Neural cell (in vitro differentiated cells): ENCODE measurements at regions not wholly inside any gene's neighbourhood (a gene's known extent, or its start where the extent isn't known, plus 50 kb on each side); places are given as distances from the start of the nearest gene placed in this dataset.

ENCODE experiments used
- H2AFZ ChIP-seq: fragments of 200-600, 300-800 bp; sonication (generic), shearing (Covaris generic); 2 replicates; pipeline ENCODE4 v1.6.0; 2014; ENCODE audit warnings: low read depth, mild to moderate bottlenecking, antibody characterized with exemption, low read length, moderate library complexity
- H3F3A ChIP-seq: fragments of 200-600 bp; shearing (Covaris generic); 2 replicates; pipeline ENCODE4 v1.6.1; 2016; ENCODE audit warnings: mild to moderate bottlenecking, moderate library complexity, mixed read lengths, antibody characterized with exemption, low read length; ENCODE audit not compliant: insufficient read depth, poor library complexity, severe bottlenecking
- H3K27ac ChIP-seq: fragments of 200-600, 300-800 bp; sonication (generic), shearing (Covaris generic); 2 replicates; pipeline ENCODE4 v1.5.1; 2014; ENCODE audit warnings: mild to moderate bottlenecking, low read length, moderate library complexity
- H3K27me3 ChIP-seq: fragments of 300-800, 200-600 bp; sonication (generic), shearing (Covaris generic); 2 replicates; pipeline ENCODE4 v1.6.0; 2014; ENCODE audit warnings: mild to moderate bottlenecking, low read depth, low read length, moderate library complexity; ENCODE audit not compliant: insufficient read depth
- H3K36me3 ChIP-seq: fragments of 300-800, 200-600 bp; sonication (generic), shearing (Covaris generic); 2 replicates; pipeline ENCODE4 v1.5.1; 2014; ENCODE audit warnings: mild to moderate bottlenecking, antibody characterized with exemption, low read length, moderate library complexity; ENCODE audit not compliant: insufficient read depth
- H3K4me2 ChIP-seq: fragments of 300-800, 200-600 bp; sonication (generic), shearing (Covaris generic); 2 replicates; pipeline ENCODE4 v1.6.0; 2014; ENCODE audit warnings: mild to moderate bottlenecking, low read length
- H3K4me3 ChIP-seq: fragments of 300-800, 200-600 bp; sonication (generic), shearing (Covaris generic); 2 replicates; pipeline ENCODE4 v1.5.1; 2014; ENCODE audit warnings: mild to moderate bottlenecking, low read length, moderate library complexity
- H3K79me2 ChIP-seq: fragments of 200-600 bp; shearing (Covaris generic); replicated peaks from 2 replicates; pipeline ENCODE4 v1.6.0; 2014; ENCODE audit warnings: mild to moderate bottlenecking, low read length, moderate library complexity; ENCODE audit not compliant: insufficient read depth
- H3K9ac ChIP-seq: fragments of 300-800, 200-600 bp; sonication (generic), shearing (Covaris generic); 2 replicates; pipeline ENCODE4 v1.6.1; 2016; ENCODE audit warnings: mild to moderate bottlenecking, low read length, mixed read lengths
- H3K9me2 ChIP-seq: fragments of 200-600 bp; shearing (Covaris generic); 2 replicates; pipeline ENCODE4 v1.6.1; 2016; ENCODE audit warnings: mild to moderate bottlenecking, low read length, mixed read lengths; ENCODE audit not compliant: insufficient read depth
- H3K9me3 ChIP-seq: fragments of 200-600, 300-800 bp; sonication (generic), shearing (Covaris generic); 2 replicates; pipeline ENCODE4 v1.6.1; 2016; ENCODE audit warnings: mild to moderate bottlenecking, mixed run types, low read length, moderate library complexity, mixed read lengths
- H4K20me1 ChIP-seq: fragments of 200-600 bp; shearing (Covaris generic); 2 replicates; pipeline ENCODE4 v1.6.1; 2016; ENCODE audit warnings: mild to moderate bottlenecking, mixed run types; ENCODE audit not compliant: insufficient read depth
- CTCF ChIP-seq: fragments of 450-650 bp; IDR thresholded peaks from 2 replicates; pipeline ENCODE4 v1.5.1; 2014; ENCODE audit warnings: antibody characterized with exemption, mild to moderate bottlenecking, moderate library complexity; ENCODE audit not compliant: poor library complexity, severe bottlenecking
- EP300 ChIP-seq: fragments of 450-650 bp; conservative IDR thresholded peaks from 2 replicates; pipeline ENCODE4 v1.6.1; 2014; ENCODE audit warnings: antibody characterized with exemption, mild to moderate bottlenecking, moderate library complexity; ENCODE audit not compliant: poor library complexity, severe bottlenecking
- EZH2 ChIP-seq: fragments of 200-600, 300-800 bp; shearing (Covaris generic), sonication (generic); IDR thresholded peaks from 2 replicates; pipeline ENCODE4 v1.6.1; 2014; ENCODE audit warnings: antibody characterized with exemption, low read length, borderline replicate concordance, mild to moderate bottlenecking; ENCODE audit not compliant: insufficient read depth, poor library complexity, severe bottlenecking
- MXI1 ChIP-seq: fragments of 450-650 bp; conservative IDR thresholded peaks from 2 replicates; pipeline ENCODE4 v1.6.1; 2014; ENCODE audit warnings: antibody characterized with exemption, mild to moderate bottlenecking; ENCODE audit not compliant: poor library complexity, severe bottlenecking
- POLR2AphosphoS5 ChIP-seq: IDR thresholded peaks from 2 replicates; pipeline ENCODE4 v1.6.1; 2012
- RAD21 ChIP-seq: fragments of 450-650 bp; conservative IDR thresholded peaks from 2 replicates; pipeline ENCODE4 v1.6.1; 2014; ENCODE audit warnings: antibody characterized with exemption, mild to moderate bottlenecking, moderate library complexity
- REST ChIP-seq: IDR thresholded peaks from 2 replicates; pipeline ENCODE4 v1.6.1; 2012; ENCODE audit warnings: borderline replicate concordance
- SMC3 ChIP-seq: fragments of 450-650 bp; conservative IDR thresholded peaks from 2 replicates; pipeline ENCODE4 v1.6.1; 2014; ENCODE audit warnings: antibody characterized with exemption, mild to moderate bottlenecking, moderate library complexity; ENCODE audit not compliant: poor library complexity
- TAF1 ChIP-seq: IDR thresholded peaks from 2 replicates; pipeline ENCODE4 v1.6.1; 2012; ENCODE audit warnings: low read depth

- H3K27me3 ChIP-seq, result no peaks in the 10 kb centered on the region
- TF ChIP-seq REST (no peak), CTCF (no peak), POLR2AphosphoS5 (no peak), RAD21 (no peak), EP300 (no peak), MXI1 (no peak), EZH2 (no peak), SMC3 (no peak), TAF1 (no peak)
- no peak overlapping the region for H3K4me3 ChIP-seq
- no peak overlapping the region for H3K9ac ChIP-seq
- H3K4me2 ChIP-seq, result no peak overlapping the region
- H4K20me1 ChIP-seq, result no peaks in the 10 kb centered on the region
- no peak overlapping the region for H3K27ac ChIP-seq
- H3K79me2 ChIP-seq, result no peaks in the 10 kb centered on the region
- no peaks in the 10 kb centered on the region for H3K9me2 ChIP-seq
- H3F3A ChIP-seq, result no peaks in the 10 kb centered on the region
- H3K9me3 ChIP-seq, result no peaks in the 10 kb centered on the region
- H2AFZ ChIP-seq, result no peak overlapping the region
- no peaks in the 10 kb centered on the region for H3K36me3 ChIP-seq
These were observed 133.7 kb downstream of the ADAMTS15 start for GRCh38 chr11:130582176-130582575.

- TF ChIP-seq POLR2AphosphoS5 (no peak), SMC3 (no peak), EZH2 (no peak), TAF1 (no peak), REST (no peak), CTCF (no peak), MXI1 (no peak), RAD21 (no peak), EP300 (no peak)
- H3K9ac ChIP-seq, result no peak overlapping the region
- no peaks in the 10 kb centered on the region for H3K79me2 ChIP-seq
- no peak overlapping the region for H3K4me3 ChIP-seq
- no peak overlapping the region for H3K4me2 ChIP-seq
- no peaks in the 10 kb centered on the region for H3K27me3 ChIP-seq
- no peaks in the 10 kb centered on the region for H3K9me3 ChIP-seq
- no peaks in the 10 kb centered on the region for H3K36me3 ChIP-seq
- no peaks in the 10 kb centered on the region for H4K20me1 ChIP-seq
- no peaks in the 10 kb centered on the region for H3K9me2 ChIP-seq
- H2AFZ ChIP-seq, result no peak overlapping the region
- H3F3A ChIP-seq, result no peaks in the 10 kb centered on the region
- H3K27ac ChIP-seq, result no peak overlapping the region
These were observed 134.5 kb downstream of the ADAMTS15 start for GRCh38 chr11:130582981-130583380.
